Ishikawa (cell line): ENCODE measurements at regions not wholly inside any gene's neighbourhood (a gene's known extent, or its start where the extent isn't known, plus 50 kb on each side); places are given as distances from the start of the nearest gene placed in this dataset.

ENCODE experiments used
- CEBPB ChIP-seq: IDR thresholded peaks from 2 replicates; pipeline ENCODE4 v1.6.1; 2012
- MAX ChIP-seq: IDR thresholded peaks from 2 replicates; pipeline ENCODE4 v1.6.1; 2012
- RAD21 ChIP-seq: IDR thresholded peaks from 2 replicates; pipeline ENCODE4 v1.6.1; 2012; ENCODE audit warnings: low read depth
- REST ChIP-seq: IDR thresholded peaks from 2 replicates; pipeline ENCODE4 v1.6.1; 2012; ENCODE audit warnings: low read depth, mild to moderate bottlenecking
- TAF1 ChIP-seq: IDR thresholded peaks from 2 replicates; pipeline ENCODE4 v1.6.1; 2012; ENCODE audit warnings: low read depth, mild to moderate bottlenecking

GRCh38 chr12:131378861-131379665 lies 331.8 kb upstream of the SFSWAP start:
- TF ChIP-seq REST (no peak), RAD21 (no peak), TAF1 (no peak), CEBPB (no peak), MAX (no peak)
